Brain pericyte (primary cell): ENCODE measurements at regions not wholly inside any gene's neighbourhood (a gene's known extent, or its start where the extent isn't known, plus 50 kb on each side); places are given as distances from the start of the nearest gene placed in this dataset.
A peak's percentile ranks its signal among the peaks of the same experiment; 100 is the strongest.
"Not testable (repeated sequence)": the region's sequence is repeated elsewhere in the genome, so short reads cannot be mapped to it uniquely, and the experiment has no call there.

Experiments used
- DNase-seq: peaks from one replicate; pipeline ENCODE4 v3.0.0-alpha.2; 2012; ENCODE audit warnings: low read depth, low spot score

GRCh38 chr4:124090021-124090420 is 622.5 kb downstream of the ANKRD50 start:
- DNase-seq: no peak

GRCh38 chr4:124092101-124092500 is 620.4 kb downstream of the ANKRD50 start:
- no peak for DNase-seq

DNA sequence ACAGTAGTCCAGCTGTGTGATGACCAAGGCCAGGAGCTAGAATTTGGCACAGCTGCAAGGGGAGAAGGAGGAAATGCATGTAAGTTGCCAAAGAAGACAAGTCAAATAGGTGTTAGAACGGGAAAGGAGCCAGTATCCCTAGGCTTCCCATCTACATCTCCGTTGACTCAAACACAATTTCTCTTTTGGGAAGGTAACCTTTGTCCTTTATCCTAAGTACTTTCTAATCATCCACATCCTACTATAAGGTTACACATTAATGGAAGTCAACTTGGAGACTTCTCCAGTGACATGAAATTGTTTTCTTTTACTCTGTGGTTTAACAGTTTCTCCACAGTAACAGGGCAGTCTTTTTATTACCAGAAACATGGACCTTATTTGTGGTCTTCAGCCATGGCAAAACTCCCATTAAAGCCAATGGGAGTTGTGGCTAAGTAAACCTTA is 620.0 kb downstream of the ANKRD50 start:
- DNase-seq: no peak

GRCh38 chr4:124095621-124096020 is 616.9 kb downstream of the ANKRD50 start:
- DNase-seq: no peak

DNA sequence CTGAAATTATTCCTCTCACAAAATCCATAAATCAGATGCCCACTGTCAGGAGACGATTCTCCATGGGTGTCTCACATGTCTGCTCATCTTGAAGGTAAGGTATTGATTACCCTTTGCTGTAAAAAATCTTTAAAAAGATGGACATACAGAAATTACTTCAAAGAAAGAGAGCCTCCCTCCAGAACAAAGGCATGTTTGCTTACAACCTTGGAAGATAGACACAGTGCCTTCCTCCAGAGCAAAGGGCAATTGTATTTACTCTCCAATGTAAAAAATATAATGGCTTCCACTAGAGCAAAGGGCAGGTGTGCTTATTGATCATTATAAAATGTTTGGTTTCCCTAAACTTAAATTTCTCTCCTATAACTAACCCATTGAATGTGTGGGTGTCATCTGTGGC is 616.2 kb downstream of the ANKRD50 start:
- DNase-seq: no peak

DNA sequence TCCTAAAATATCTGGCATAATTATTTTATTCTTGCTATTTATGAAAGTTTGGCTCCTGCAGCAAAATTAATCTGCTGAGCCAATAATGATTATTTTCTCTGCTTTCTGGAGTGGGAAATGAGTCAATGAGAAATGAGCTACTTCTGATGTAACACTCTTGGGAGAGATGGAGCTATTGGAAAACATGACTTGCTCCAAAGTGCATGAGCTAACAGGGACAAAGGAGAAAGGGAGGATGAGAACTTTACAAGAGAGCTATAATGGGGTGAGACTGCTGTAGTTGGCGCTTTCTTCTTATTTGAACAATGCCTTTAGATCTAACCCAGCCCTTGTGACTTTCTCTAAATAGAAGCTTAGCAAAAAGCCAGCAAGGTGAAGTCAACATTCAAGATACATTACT is 615.1 kb downstream of the ANKRD50 start:
- DNase-seq: no peak

GRCh38 chr4:124104101-124104500 is 608.4 kb downstream of the ANKRD50 start:
- no peak for DNase-seq

- no peak for DNase-seq
Observed at GRCh38 chr4:124104628-124105027, 607.9 kb downstream of the ANKRD50 start.

- no peak for DNase-seq
Observed at GRCh38 chr4:124105212-124105611, 607.3 kb downstream of the ANKRD50 start.

GRCh38 chr4:124111411-124111810 is 601.1 kb downstream of the ANKRD50 start:
- no peak for DNase-seq

- peak; percentile 45 for DNase-seq
Observed at GRCh38 chr4:124111922-124112321, 600.6 kb downstream of the ANKRD50 start.

GRCh38 chr4:124118061-124118460 is 594.5 kb downstream of the ANKRD50 start:
- DNase-seq: no peak

- DNase-seq: peak; percentile 43
Observed at GRCh38 chr4:124121461-124121971, 591.0 kb downstream of the ANKRD50 start.

DNA sequence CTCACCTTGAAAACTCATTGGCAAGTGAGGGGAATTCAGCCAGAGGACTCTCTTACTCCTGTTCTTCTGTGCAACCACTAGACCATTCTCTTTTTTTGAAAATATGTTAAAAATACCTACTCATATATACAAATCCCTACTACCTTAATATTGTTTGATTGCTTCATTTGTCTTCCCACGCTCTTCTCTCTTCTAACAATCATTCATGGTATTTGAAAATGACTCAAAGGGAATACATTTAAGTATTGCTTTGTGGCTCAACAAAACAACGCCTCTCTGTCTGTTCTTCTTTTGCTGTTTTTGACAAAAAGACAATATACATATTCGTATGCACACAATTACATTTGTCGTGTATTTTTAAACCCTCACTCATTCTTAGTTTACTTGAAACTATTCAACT is 589.4 kb downstream of the ANKRD50 start:
- DNase-seq: no peak

DNA sequence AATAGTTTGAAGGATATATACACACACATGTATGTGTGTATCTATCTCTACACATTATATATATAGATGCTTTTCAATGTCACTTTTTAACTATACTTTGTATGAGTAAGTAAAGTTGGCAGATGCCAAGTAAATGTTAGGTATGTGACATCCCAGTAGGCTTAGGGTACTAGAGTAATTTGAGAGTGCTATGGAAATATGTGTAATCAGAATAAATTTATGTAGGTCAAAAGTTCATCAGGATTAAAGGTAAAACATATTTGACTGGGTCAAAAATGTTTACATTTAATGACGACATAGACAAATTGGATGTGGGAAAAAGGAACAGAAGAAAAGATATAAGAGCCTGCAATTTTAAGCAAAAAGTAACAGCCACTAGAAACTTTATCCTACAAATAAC is 588.8 kb downstream of the ANKRD50 start:
- no peak for DNase-seq

- not testable (repeated sequence) for DNase-seq
Observed at GRCh38 chr4:124131324-124131723, 581.2 kb downstream of the ANKRD50 start.

GRCh38 chr4:124132161-124132560 is 580.4 kb downstream of the ANKRD50 start:
- no peak for DNase-seq

GRCh38 chr4:124133753-124134152 is 578.8 kb downstream of the ANKRD50 start:
- no peak for DNase-seq

DNA sequence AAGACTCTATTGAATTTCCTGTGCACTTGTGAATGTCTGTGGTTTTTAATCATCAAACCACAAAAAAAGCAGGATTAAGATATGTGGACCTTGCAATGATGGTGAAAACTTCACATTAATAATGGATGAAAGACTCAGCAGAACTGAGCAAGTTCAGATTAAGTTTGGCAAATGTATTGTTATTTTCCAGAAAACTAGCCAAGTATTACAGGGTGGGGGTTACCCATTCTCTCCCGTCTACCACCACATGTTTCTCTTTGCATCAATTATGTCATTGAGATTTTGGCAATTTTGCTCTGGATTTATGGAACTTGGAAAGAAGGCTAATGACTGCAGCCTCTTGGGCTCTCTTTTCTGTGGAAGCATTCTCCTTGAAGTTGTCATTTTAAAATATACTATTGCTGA is 577.1 kb downstream of the ANKRD50 start:
- DNase-seq: no peak

GRCh38 chr4:124139044-124139443 is 573.5 kb downstream of the ANKRD50 start:
- no peak for DNase-seq

DNA sequence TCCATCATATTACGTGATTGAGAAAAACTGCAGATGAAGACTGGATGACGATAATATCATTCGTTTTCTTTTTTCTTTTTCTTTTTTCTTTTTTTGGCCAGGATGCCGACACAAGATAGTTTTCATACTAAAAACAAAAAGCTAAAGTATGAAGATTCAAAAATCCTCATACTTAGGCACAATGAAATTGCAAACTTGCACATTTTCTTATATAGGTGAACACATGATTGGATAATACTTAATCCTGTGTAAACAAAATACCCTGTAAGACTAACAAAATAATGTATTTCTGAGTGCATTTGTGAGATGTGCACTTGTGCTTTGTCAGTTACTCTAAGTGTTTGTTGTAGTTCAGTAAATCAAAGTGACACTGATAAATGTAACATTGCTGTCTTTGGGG is 568.9 kb downstream of the ANKRD50 start:
- DNase-seq: no peak

GRCh38 chr4:124144238-124144654 is 568.3 kb downstream of the ANKRD50 start:
- no peak for DNase-seq

DNA sequence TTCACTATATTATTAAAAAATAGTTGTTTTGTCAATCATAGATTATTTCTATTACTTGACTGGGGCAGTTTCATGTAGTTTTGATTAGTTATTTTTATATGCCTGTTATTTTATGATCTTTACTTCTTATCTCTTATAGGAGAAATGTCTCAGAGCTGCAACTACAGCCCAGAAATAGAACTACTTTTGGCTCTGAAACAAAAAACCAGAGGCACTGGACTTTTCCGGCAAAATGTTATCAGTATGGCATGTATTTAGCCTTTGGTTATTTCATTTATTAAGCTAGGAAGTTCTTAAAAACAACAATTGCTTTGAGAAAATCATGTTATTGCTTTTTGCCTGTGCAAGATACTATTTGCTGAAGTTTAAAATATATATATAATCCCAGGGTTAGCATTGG is 566.5 kb downstream of the ANKRD50 start:
- no peak for DNase-seq

- no peak for DNase-seq
Observed at GRCh38 chr4:124151031-124151430, 561.5 kb downstream of the ANKRD50 start.
